ENCODE measurements at regions not wholly inside any gene's neighbourhood (a gene's known extent, or its start where the extent isn't known, plus 50 kb on each side); places are given as distances from the start of the nearest gene placed in this dataset.

- POLR2A ChIA-PET = no interaction called here
- TF ChIP-seq CTCF (IDR thresholded peaks at IDR 0.05; ENCODE audit: insufficient read depth, low read length, missing control alignments) = no peak
- CTCF ChIA-PET = no interaction called here
- H3K4me3 ChIP-seq (ENCODE audit: low read depth, low read length) = no peak overlapping the region
- DNase-seq (ENCODE audit: low read depth, low spot score) = no peak
These were observed 52.2 kb upstream of the PRL start for GRCh38 chr6:22349051-22349450.

GRCh38 chr6:22349528-22349927, 52.7 kb upstream of the PRL start:
- CTCF ChIA-PET = no interaction called here

GRCh38 chr6:22350109-22350508, 53.3 kb upstream of the PRL start:
- no peak for DNase-seq (ENCODE audit: low read depth, low spot score)
- no peak for TF ChIP-seq CTCF (IDR thresholded peaks at IDR 0.05; ENCODE audit: insufficient read depth, low read length, missing control alignments)
- no peak overlapping the region for H3K4me3 ChIP-seq (ENCODE audit: low read depth, low read length)
- ChIA-PET CTCF (interaction anchor here (1.2 kb wide), 1 partner anchor 11 kb away, joined by 3 read pairs; no protein-coding TSS in a partner anchor), POLR2A (no interaction called here)

More at GRCh38 chr6:22349528-22349927, 52.7 kb upstream of the PRL start:
- no peak for DNase-seq (ENCODE audit: low read depth, low spot score)
- POLR2A ChIA-PET = no interaction called here
- TF ChIP-seq CTCF (IDR thresholded peaks at IDR 0.05; ENCODE audit: insufficient read depth, low read length, missing control alignments) = no peak
- H3K4me3 ChIP-seq (ENCODE audit: low read depth, low read length) = no peak overlapping the region

- no peak for TF ChIP-seq CTCF (IDR thresholded peaks at IDR 0.05; ENCODE audit: insufficient read depth, low read length, missing control alignments)
- no peak for DNase-seq (ENCODE audit: low read depth, low spot score)
- no peak overlapping the region for H3K4me3 ChIP-seq (ENCODE audit: low read depth, low read length)
- ChIA-PET POLR2A (no interaction called here), CTCF (no interaction called here)
These were observed 56.3 kb upstream of the PRL start for GRCh38 chr6:22353101-22353500.

DNA sequence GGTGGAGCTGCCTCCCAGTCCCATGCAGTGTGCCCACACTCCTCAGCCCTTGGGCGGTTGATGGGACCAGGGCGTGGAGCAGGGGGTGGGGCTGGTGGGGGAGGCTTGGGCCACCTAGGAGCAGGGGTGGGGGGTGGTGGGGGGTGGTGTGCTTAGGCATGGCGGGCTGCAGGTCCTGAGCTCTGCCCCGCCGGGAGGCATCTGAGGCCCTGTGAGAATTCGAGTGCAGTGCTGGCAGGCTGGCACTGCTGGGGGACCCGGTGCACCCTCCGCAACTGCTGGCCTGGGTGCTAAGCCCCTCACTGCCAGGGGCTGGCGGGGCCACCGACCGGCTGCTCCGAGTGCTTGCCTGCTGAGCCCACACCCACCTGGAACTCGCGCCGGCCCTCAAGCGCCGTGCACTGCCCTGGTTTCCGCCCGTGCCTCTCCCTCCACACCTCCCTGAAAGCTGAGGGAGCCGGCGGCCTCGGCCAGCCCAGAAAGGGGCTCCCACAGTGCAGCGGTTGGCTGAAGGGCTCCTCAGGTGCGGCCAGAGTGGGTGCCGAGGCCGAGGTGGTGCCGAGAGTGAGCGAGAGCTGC, 59.6 kb upstream of the PRL start:
- no peak overlapping the region for H3K4me3 ChIP-seq (ENCODE audit: low read depth, low read length)
- ChIA-PET POLR2A (no interaction called here), CTCF (no interaction called here)
- no peak for TF ChIP-seq CTCF (IDR thresholded peaks at IDR 0.05; ENCODE audit: insufficient read depth, low read length, missing control alignments)
- no peak for DNase-seq (ENCODE audit: low read depth, low spot score)

DNA sequence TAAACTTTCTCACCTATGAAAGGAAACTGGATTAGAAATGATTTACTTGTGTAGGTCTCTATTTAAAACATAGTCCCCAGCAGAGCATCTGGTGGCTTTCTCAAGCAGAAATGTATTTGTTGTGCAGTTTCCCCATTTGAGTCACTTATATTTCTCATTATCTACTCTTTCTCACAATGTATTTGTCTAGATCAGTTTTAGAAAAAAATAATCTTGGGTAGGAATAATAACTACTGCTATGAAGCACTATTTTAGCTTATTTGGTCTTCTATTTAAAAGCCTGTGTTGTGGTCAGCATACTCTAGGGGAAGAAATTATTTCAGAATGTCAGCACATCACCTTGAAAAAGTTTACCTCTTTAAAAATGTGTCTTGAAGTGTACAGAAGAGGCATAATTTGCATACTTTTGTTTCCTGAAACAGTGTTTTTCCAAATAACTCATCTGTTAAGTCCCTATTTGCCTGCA, 60.9 kb upstream of the PRL start:
- no peak for TF ChIP-seq CTCF (IDR thresholded peaks at IDR 0.05; ENCODE audit: insufficient read depth, low read length, missing control alignments)
- H3K4me3 ChIP-seq (ENCODE audit: low read depth, low read length) = no peak overlapping the region
- DNase-seq (ENCODE audit: low read depth, low spot score) = no peak
- POLR2A ChIA-PET = no interaction called here
- CTCF ChIA-PET = no interaction called here

Measured in AG04449 (cell line).